Upper lobe of right lung (tissue), 1 donor: ENCODE measurements at regions not wholly inside any gene's neighbourhood (a gene's known extent, or its start where the extent isn't known, plus 50 kb on each side); places are given as distances from the start of the nearest gene placed in this dataset.

ENCODE experiments used
- ATAC-seq: fragments of 200-7000 bp; cut with Tn5 transposase; one replicate; pipeline ENCODE4 v1.9.1; 2020; ENCODE audit warnings: mild to moderate bottlenecking, moderate library complexity
- DNase-seq: peaks from one replicate; pipeline ENCODE4 v3.0.0-alpha.2; 2020
- H3K27ac ChIP-seq: fragments of 200-600 bp; one replicate; pipeline ENCODE4 v1.8.0; 2022
- H3K27me3 ChIP-seq: fragments of 200-600 bp; one replicate; pipeline ENCODE4 v1.8.0; 2022; ENCODE audit warnings: mild to moderate bottlenecking
- H3K36me3 ChIP-seq: fragments of 200-600 bp; one replicate; pipeline ENCODE4 v1.8.0; 2022
- H3K4me1 ChIP-seq: fragments of 200-600 bp; one replicate; pipeline ENCODE4 v1.8.0; 2022
- H3K4me3 ChIP-seq: fragments of 200-600 bp; one replicate; pipeline ENCODE4 v1.8.0; 2022; ENCODE audit warnings: mild to moderate bottlenecking
- H3K9me3 ChIP-seq: fragments of 200-600 bp; one replicate; pipeline ENCODE4 v1.8.0; 2022
- intact Hi-C: fragments of 100-400 bp; cut with DNase I; formaldehyde crosslinking; loops from one replicate; pipeline ENCODE4 v1.11.0; 2022
- TF ChIP-seq, protein P1 (sequence below): fragments of 200-600 bp; IDR thresholded peaks from one replicate; pipeline ENCODE4 v1.8.0; 2022; ENCODE audit warnings: antibody characterized with exemption
- donor health status: DM: no; HTN: yes; CAD: no; lungs with severe emphysema.

DNA sequence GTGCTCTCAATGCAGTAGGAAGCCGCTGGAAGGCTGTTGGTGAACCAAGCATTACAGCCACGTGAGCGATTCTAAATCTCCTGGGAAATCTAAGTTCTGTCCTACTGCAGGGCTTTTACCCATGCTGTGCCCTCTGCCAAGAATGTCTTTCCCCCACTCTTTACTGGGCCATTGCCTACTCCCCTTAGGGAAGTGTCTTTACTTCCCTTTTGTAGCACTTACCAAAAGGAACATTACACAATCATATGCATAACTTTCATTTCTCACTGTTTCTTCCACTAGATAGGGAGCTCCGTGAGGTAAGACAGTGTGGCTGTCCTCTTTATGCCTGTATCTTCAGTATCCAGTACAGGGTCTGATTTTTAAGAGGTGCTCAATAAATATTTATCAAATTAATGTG, 241.7 kb upstream of the NR4A3 start:
- DNase-seq, result no peak
- TF ChIP-seq, protein P1, sequence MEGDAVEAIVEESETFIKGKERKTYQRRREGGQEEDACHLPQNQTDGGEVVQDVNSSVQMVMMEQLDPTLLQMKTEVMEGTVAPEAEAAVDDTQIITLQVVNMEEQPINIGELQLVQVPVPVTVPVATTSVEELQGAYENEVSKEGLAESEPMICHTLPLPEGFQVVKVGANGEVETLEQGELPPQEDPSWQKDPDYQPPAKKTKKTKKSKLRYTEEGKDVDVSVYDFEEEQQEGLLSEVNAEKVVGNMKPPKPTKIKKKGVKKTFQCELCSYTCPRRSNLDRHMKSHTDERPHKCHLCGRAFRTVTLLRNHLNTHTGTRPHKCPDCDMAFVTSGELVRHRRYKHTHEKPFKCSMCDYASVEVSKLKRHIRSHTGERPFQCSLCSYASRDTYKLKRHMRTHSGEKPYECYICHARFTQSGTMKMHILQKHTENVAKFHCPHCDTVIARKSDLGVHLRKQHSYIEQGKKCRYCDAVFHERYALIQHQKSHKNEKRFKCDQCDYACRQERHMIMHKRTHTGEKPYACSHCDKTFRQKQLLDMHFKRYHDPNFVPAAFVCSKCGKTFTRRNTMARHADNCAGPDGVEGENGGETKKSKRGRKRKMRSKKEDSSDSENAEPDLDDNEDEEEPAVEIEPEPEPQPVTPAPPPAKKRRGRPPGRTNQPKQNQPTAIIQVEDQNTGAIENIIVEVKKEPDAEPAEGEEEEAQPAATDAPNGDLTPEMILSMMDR, result no peak
- no peaks in the 10 kb centered on the region for H3K27me3 ChIP-seq
- H3K4me1 ChIP-seq, result no peaks in the 10 kb centered on the region
- no peak overlapping the region for H3K27ac ChIP-seq
- H3K9me3 ChIP-seq, result no peaks in the 10 kb centered on the region
- intact Hi-C loops, result no loop called here
- H3K4me3 ChIP-seq, result no peak overlapping the region
- ATAC-seq, result peak; percentile 90
- H3K36me3 ChIP-seq, result no peaks in the 10 kb centered on the region

DNA sequence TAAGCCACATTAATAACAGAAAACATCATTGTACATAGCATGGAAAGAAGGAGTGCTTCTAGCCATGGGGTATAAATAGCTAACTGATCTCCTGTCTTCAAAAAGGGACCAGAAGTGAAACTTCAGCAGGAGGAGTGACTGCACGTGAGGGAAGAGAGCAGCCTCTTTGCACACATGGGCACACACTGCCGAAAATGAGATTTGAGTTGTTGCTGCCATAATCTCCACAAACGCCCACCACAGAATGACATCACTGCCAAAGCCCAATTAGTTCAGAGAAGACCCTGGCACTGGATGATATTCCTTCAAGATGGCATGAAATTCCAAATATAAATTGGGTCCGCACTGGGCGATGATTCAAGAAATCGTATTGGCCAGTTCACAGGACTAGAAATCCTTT, 238.9 kb upstream of the NR4A3 start:
- ATAC-seq (no peak), DNase-seq (no peak)

DNA sequence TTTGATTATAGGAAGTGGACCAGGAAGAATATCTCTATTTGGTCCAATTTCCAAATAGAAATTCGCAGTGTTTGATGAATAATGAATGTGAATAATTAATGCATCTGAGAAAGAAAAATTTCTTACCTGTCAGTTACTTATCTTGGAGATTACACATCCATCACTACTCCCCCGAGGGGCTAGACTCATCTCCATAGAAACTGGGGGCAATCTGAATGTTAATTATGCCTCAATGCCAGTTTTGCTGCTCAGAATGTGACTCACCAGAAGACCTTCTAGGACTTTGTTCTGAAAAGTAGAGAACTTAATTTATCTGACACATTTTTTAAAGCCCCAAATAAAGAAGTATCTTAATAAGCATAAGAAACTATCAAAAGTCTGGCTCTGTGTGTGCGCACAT, 233.4 kb upstream of the NR4A3 start:
- Histone ChIP-seq H3K27me3 (no peaks in the 10 kb centered on the region), H3K36me3 (no peaks in the 10 kb centered on the region), H3K4me1 (no peaks in the 10 kb centered on the region), H3K27ac (no peak overlapping the region), H3K4me3 (no peak overlapping the region), H3K9me3 (no peaks in the 10 kb centered on the region)
- intact Hi-C loops, result no loop called here
- TF ChIP-seq, protein P1, result no peak
- DNase-seq (no peak), ATAC-seq (no peak)

More for the DNA sequence above, 238.9 kb upstream of the NR4A3 start:
- intact Hi-C loops, result no loop called here
- Histone ChIP-seq H3K9me3 (no peaks in the 10 kb centered on the region), H3K27me3 (no peaks in the 10 kb centered on the region), H3K4me3 (no peak overlapping the region), H3K4me1 (no peaks in the 10 kb centered on the region), H3K27ac (no peak overlapping the region), H3K36me3 (no peaks in the 10 kb centered on the region)
- TF ChIP-seq, protein P1, result no peak

DNA sequence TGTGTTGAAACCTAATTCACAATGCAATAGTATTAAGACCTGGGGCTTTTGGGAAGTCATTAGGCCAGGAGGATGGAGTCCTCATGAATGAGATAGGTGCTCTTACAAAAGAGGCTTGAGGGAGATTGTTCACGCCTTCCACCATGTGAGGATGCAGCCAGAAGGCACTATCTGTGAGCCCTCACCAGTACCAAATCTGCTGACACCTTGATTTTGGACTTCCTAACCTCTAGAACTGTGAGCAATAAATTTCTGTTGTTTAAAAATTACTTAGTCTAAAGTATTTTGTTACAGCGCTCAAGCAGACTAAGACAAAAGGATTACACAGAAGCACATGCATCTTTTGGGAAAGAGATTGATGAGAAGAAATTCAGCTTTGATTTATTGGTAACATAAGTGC, 232.9 kb upstream of the NR4A3 start:
- intact Hi-C loops, result no loop called here

DNA sequence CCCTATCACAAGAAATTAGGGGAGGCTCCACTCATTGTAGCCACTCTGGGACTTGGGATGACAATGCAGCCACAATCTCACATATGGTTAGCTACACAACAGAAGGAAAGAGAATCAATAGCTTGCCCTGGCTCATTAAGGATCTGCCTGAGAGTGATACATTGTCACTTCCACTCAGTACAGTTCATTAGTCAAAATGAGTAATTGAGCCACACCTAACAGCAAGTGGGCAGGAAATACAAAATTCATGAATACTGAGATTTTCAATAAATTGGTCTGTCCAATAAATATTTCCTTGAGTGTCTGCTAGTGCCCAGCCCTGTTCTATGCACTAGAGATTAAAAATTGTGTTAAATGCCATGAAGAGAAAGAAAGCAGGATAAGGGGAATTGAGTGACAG, 231.3 kb upstream of the NR4A3 start:
- H3K4me3 ChIP-seq, result no peak overlapping the region
- peak overlapping the region; percentile 52 for H3K27ac ChIP-seq
- no peaks in the 10 kb centered on the region for H3K4me1 ChIP-seq
- H3K27me3 ChIP-seq, result no peaks in the 10 kb centered on the region
- DNase-seq (no peak), ATAC-seq (no peak)
- TF ChIP-seq, protein P1, result no peak
- H3K9me3 ChIP-seq, result no peaks in the 10 kb centered on the region
- H3K36me3 ChIP-seq, result no peaks in the 10 kb centered on the region
- intact Hi-C loops, result no loop called here

More for the DNA sequence above, 232.9 kb upstream of the NR4A3 start:
- DNase-seq (no peak), ATAC-seq (no peak)
- no peak overlapping the region for H3K27ac ChIP-seq
- H3K4me1 ChIP-seq, result no peaks in the 10 kb centered on the region
- no peaks in the 10 kb centered on the region for H3K9me3 ChIP-seq
- no peaks in the 10 kb centered on the region for H3K27me3 ChIP-seq
- no peaks in the 10 kb centered on the region for H3K36me3 ChIP-seq
- TF ChIP-seq, protein P1, result no peak
- no peak overlapping the region for H3K4me3 ChIP-seq

DNA sequence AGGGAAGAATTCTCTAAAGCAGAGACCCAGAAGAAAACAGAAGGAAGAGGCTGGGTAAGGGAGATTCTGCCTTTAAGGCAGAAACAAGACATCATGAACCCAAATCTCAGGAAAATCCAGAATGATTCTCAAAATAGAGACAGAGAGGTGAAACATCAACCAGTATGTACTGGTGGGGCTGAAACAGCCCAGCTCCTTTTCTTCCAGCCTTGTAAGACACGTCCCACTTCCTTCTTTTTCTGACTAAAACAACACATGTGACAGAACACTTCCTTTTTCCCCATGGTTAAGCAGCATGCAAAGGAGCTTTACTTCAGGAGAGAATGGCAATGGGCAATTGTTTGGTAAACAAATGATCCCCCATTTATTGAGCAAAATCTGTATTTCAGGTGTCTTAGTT, 230.8 kb upstream of the NR4A3 start:
- DNase-seq, result no peak
- intact Hi-C loops, result no loop called here
- Histone ChIP-seq H3K4me1 (no peaks in the 10 kb centered on the region), H3K27ac (peak overlapping the region; percentile 52), H3K4me3 (no peak overlapping the region), H3K27me3 (no peaks in the 10 kb centered on the region), H3K9me3 (no peaks in the 10 kb centered on the region), H3K36me3 (no peaks in the 10 kb centered on the region)
- peak; percentile 89 for ATAC-seq
- TF ChIP-seq, protein P1, result no peak
